H1 (cell line): ENCODE measurements at regions not wholly inside any gene's neighbourhood (a gene's known extent, or its start where the extent isn't known, plus 50 kb on each side); places are given as distances from the start of the nearest gene placed in this dataset.

Source experiments
- CEBPB ChIP-seq: IDR thresholded peaks from 2 replicates; pipeline ENCODE4 v1.6.1; 2012; ENCODE audit warnings: low read depth, low read length
- CHD2 ChIP-seq: IDR thresholded peaks from 2 replicates; pipeline ENCODE4 v1.6.1; 2012; ENCODE audit warnings: low read length, improper control_type of control experiment
- CTCF ChIP-seq, 3 experiments: IDR thresholded peaks; 1 replicate in 2 of 3; 2 replicates in 1 of 3; pipeline versions ENCODE4 v1.5.1 to v1.6.1; 2011; ENCODE audit warnings: low read length in 3 of 3, mild to moderate bottlenecking in 3 of 3, inconsistent platforms in 2 of 3, low read depth in 1 of 3, moderate library complexity in 1 of 3; ENCODE audit not compliant: insufficient read depth in 1 of 3; ENCODE audit errors: control extremely low read depth in 1 of 3
- EZH2 ChIP-seq: fragments of 200-600 bp; sonication (generic); IDR thresholded peaks from 2 replicates; pipeline ENCODE4 v1.7.1; 2012; ENCODE audit warnings: low read depth, mild to moderate bottlenecking, moderate library complexity, low read length, inconsistent platforms; ENCODE audit not compliant: severe bottlenecking
- GTF2F1 ChIP-seq: IDR thresholded peaks from 2 replicates; pipeline ENCODE4 v1.6.1; 2012; ENCODE audit warnings: low read depth, low read length, improper control_type of control experiment, borderline replicate concordance
- HDAC2 ChIP-seq, 2 experiments: fragments of 300-600 bp in 1 of 2; sonication (generic) in 1 of 2; IDR thresholded peaks; 2 replicates each; pipeline ENCODE4 v1.6.1; 2011 to 2012; ENCODE audit warnings: low read depth in 2 of 2, low read length in 2 of 2, mild to moderate bottlenecking in 2 of 2, moderate library complexity in 2 of 2, borderline replicate concordance in 1 of 2, inconsistent platforms in 1 of 2
- KDM4A ChIP-seq: IDR thresholded peaks from one replicate; pipeline ENCODE4 v1.7.1; 2012; ENCODE audit warnings: low read depth, mild to moderate bottlenecking, moderate library complexity, low read length, inconsistent platforms; ENCODE audit not compliant: severe bottlenecking
- POLR2A ChIP-seq, 2 experiments: IDR thresholded peaks; 1 replicate in 1 of 2; 2 replicates in 1 of 2; pipeline ENCODE4 v1.6.1; 2011; ENCODE audit warnings: low read depth in 2 of 2, low read length in 2 of 2, mild to moderate bottlenecking in 2 of 2; ENCODE audit errors: control extremely low read depth in 1 of 2
- RFX5 ChIP-seq: IDR thresholded peaks from 2 replicates; pipeline ENCODE4 v1.6.1; 2011; ENCODE audit warnings: low read depth, low read length, improper control_type of control experiment, borderline replicate concordance
- SP1 ChIP-seq: IDR thresholded peaks from 2 replicates; pipeline ENCODE4 v1.6.1; 2011; ENCODE audit warnings: low read depth, low read length

- no peak for TF ChIP-seq EZH2
- TF ChIP-seq POLR2A (IDR thresholded peaks at IDR 0.05; ENCODE audit: control extremely low read depth in 1 of 2, low read depth in 2 of 2, low read length in 2 of 2), result no peak
- TF ChIP-seq CTCF (IDR thresholded peaks at IDR 0.05; ENCODE audit: control extremely low read depth in 1 of 3, insufficient read depth in 1 of 3, low read depth in 1 of 3, low read length in 3 of 3), result no peak
- TF ChIP-seq HDAC2 (IDR thresholded peaks at IDR 0.05; ENCODE audit: borderline replicate concordance in 1 of 2, low read depth in 2 of 2, low read length in 2 of 2), result no peak
- TF ChIP-seq RFX5, result no peak
- TF ChIP-seq CEBPB, result no peak
- no peak for TF ChIP-seq SP1
- no peak for TF ChIP-seq GTF2F1
- TF ChIP-seq CHD2, result no peak
- no peak for TF ChIP-seq KDM4A
Observed at GRCh38 chr17:72587773-72588511, 467.1 kb downstream of the SOX9 start.
